Body of pancreas (tissue), 4 donors: ENCODE measurements at regions not wholly inside any gene's neighbourhood (a gene's known extent, or its start where the extent isn't known, plus 50 kb on each side); places are given as distances from the start of the nearest gene placed in this dataset.

Source experiments
- ATAC-seq: fragments of 150-250 bp; one replicate; pipeline ENCODE4 v1.9.1; 2016
- DNase-seq, 4 donors: peaks; one replicate each; pipeline ENCODE4 v3.0.0-alpha.2; 2019
- H3K27ac ChIP-seq, 4 donors: fragments of 200-600 bp; sonication (generic); 1 replicate in 3 of 4; 2 replicates in 1 of 4; pipeline versions ENCODE4 v1.5.1 to v1.6.1; 2016 to 2019; ENCODE audit warnings: mild to moderate bottlenecking in 1 of 4, mixed read lengths in 1 of 4, moderate library complexity in 1 of 4
- H3K27me3 ChIP-seq, 2 donors: fragments of 200-600 bp; sonication (generic); one replicate each; pipeline ENCODE4 v1.6.0; 2016; ENCODE audit warnings: mild to moderate bottlenecking in 1 of 2
- H3K36me3 ChIP-seq, 2 donors: fragments of 200-600 bp; sonication (generic); replicated peaks in 1 of 2; 2 replicates each; pipeline ENCODE4 v1.5.1; 2016; ENCODE audit warnings: low read depth in 2 of 2; ENCODE audit not compliant: insufficient read depth in 1 of 2
- H3K4me1 ChIP-seq: fragments of 200-600 bp; sonication (generic); one replicate; pipeline ENCODE4 v1.6.0; 2016
- H3K4me3 ChIP-seq, 2 donors: fragments of 200-600 bp; sonication (generic); 1 replicate in 1 of 2; 2 replicates in 1 of 2; pipeline ENCODE4 v1.5.1; 2016 to 2019
- H3K9me3 ChIP-seq, 3 donors: fragments of 200-600 bp; sonication (generic); 1 replicate in 2 of 3; 2 replicates in 1 of 3; pipeline ENCODE4 v1.5.1; 2016
- CTCF ChIP-seq, 7 experiments: fragments of 450-650 bp in 4 of 7; fragments of 200-600 bp in 3 of 7; sonication (generic) in 3 of 7; IDR thresholded peaks; one replicate each; pipeline ENCODE4 v1.5.1; 2016 to 2019; ENCODE audit warnings: antibody characterized with exemption in 7 of 7
- POLR2A ChIP-seq, 3 donors: fragments of 450-650 bp; IDR thresholded peaks; one replicate each; pipeline ENCODE4 v1.6.1; 2016; ENCODE audit warnings: antibody characterized with exemption in 3 of 3, mild to moderate bottlenecking in 2 of 3
- WGBS, 2 donors: methylation state at CpG; one replicate each; pipeline ENCODE4 v1.1.5; 2017; 5-methylcytosine and 5-hydroxymethylcytosine counted together
- intact Hi-C: fragments of 100-400 bp; cut with DNase I; formaldehyde crosslinking; loops from one replicate; pipeline ENCODE4 v1.15.1; 2023

GRCh38 chr11:111046291-111046690, 199.2 kb upstream of the POU2AF2 start:
- Histone ChIP-seq H3K36me3 (no peaks in the 10 kb centered on the region), H3K4me3 (no peak overlapping the region), H3K9me3 (no peaks in the 10 kb centered on the region), H3K4me1 (no peaks in the 10 kb centered on the region), H3K27ac (no peak overlapping the region), H3K27me3 (no peaks in the 10 kb centered on the region)
- WGBS, 2 donors, result 34 to 55% methylated on average over 2 of the region's 2 CpGs
- ATAC-seq (no peak), DNase-seq (no peak)
- no peak for TF ChIP-seq POLR2A (IDR thresholded peaks at IDR 0.05)
- TF ChIP-seq CTCF (IDR thresholded peaks at IDR 0.05), result no peak
- intact Hi-C loops, result no loop called here

GRCh38 chr11:111045874-111046273, 199.7 kb upstream of the POU2AF2 start:
- ATAC-seq (no peak), DNase-seq (no peak)
- intact Hi-C loops, result no loop called here
- Histone ChIP-seq H3K4me1 (no peaks in the 10 kb centered on the region), H3K27me3 (no peaks in the 10 kb centered on the region), H3K9me3 (no peaks in the 10 kb centered on the region), H3K27ac (no peak overlapping the region), H3K36me3 (no peaks in the 10 kb centered on the region), H3K4me3 (no peak overlapping the region)
- TF ChIP-seq POLR2A (IDR thresholded peaks at IDR 0.05) (no peak), CTCF (IDR thresholded peaks at IDR 0.05) (no peak)
- WGBS, 2 donors, result 88 to 92% methylated on average over 1 of the region's 1 CpG

GRCh38 chr11:111045407-111045803, 200.1 kb upstream of the POU2AF2 start:
- ATAC-seq, result no peak
- Histone ChIP-seq H3K4me3 (no peak overlapping the region), H3K9me3 (no peaks in the 10 kb centered on the region), H3K36me3 (no peaks in the 10 kb centered on the region), H3K4me1 (no peaks in the 10 kb centered on the region), H3K27ac (no peak overlapping the region), H3K27me3 (no peaks in the 10 kb centered on the region)
- no peak for DNase-seq
- no peak for TF ChIP-seq POLR2A (IDR thresholded peaks at IDR 0.05)
- TF ChIP-seq CTCF (IDR thresholded peaks at IDR 0.05), result no peak
- intact Hi-C loops, result no loop called here

GRCh38 chr11:111044751-111045406, 200.6 kb upstream of the POU2AF2 start:
- Histone ChIP-seq H3K36me3 (no peaks in the 10 kb centered on the region), H3K27me3 (no peaks in the 10 kb centered on the region), H3K27ac (no peak overlapping the region), H3K4me3 (no peak overlapping the region), H3K9me3 (no peaks in the 10 kb centered on the region), H3K4me1 (no peaks in the 10 kb centered on the region)
- DNase-seq, result no peak
- no peak for TF ChIP-seq POLR2A (IDR thresholded peaks at IDR 0.05)
- 63 to 80% methylated on average over 6 of the region's 6 CpGs for WGBS, 2 donors
- intact Hi-C loops, result no loop called here
- no peak for ATAC-seq

- ATAC-seq (no peak), DNase-seq (no peak)
- H3K4me1 ChIP-seq, result no peaks in the 10 kb centered on the region
- H3K27me3 ChIP-seq, result no peaks in the 10 kb centered on the region
- no peak overlapping the region for H3K27ac ChIP-seq
- H3K4me3 ChIP-seq, result no peak overlapping the region
- 79 to 80% methylated on average over 3 of the region's 3 CpGs for WGBS, 2 donors
- intact Hi-C loops, result no loop called here
- no peaks in the 10 kb centered on the region for H3K9me3 ChIP-seq
- TF ChIP-seq POLR2A (IDR thresholded peaks at IDR 0.05), result no peak
- no peak for TF ChIP-seq CTCF (IDR thresholded peaks at IDR 0.05)
- no peaks in the 10 kb centered on the region for H3K36me3 ChIP-seq
Observed at GRCh38 chr11:111039982-111040381, 205.5 kb upstream of the POU2AF2 start.
